ENCODE measurements at regions not wholly inside any gene's neighbourhood (a gene's known extent, or its start where the extent isn't known, plus 50 kb on each side); places are given as distances from the start of the nearest gene placed in this dataset.

- H3K27me3 ChIP-seq = no peaks in the 10 kb centered on the region
- no peaks in the 10 kb centered on the region for H3K36me3 ChIP-seq
- intact Hi-C loops (cut with DNase I; ENCODE audit: low total_unique reads) = no loop called here
- no peak for DNase-seq
- no peaks in the 10 kb centered on the region for H3K9me3 ChIP-seq
- TF ChIP-seq CTCF (IDR thresholded peaks at IDR 0.05) = no peak
- TF ChIP-seq POLR2A (IDR thresholded peaks at IDR 0.05) = no peak
- H3K4me1 ChIP-seq = no peaks in the 10 kb centered on the region
- H3K4me3 ChIP-seq = no peak overlapping the region
- H3K27ac ChIP-seq = no peak overlapping the region
Measured at GRCh38 chr13:110012102-110012739, 225.8 kb upstream of the IRS2 start.

GRCh38 chr13:110010404-110011138 is 224.2 kb upstream of the IRS2 start:
- Histone ChIP-seq H3K4me1 (no peaks in the 10 kb centered on the region), H3K4me3 (no peak overlapping the region), H3K9me3 (no peaks in the 10 kb centered on the region), H3K27me3 (no peaks in the 10 kb centered on the region), H3K27ac (no peak overlapping the region), H3K36me3 (no peaks in the 10 kb centered on the region)
- intact Hi-C loops (cut with DNase I; ENCODE audit: low total_unique reads) = no loop called here
- TF ChIP-seq CTCF (IDR thresholded peaks at IDR 0.05) = no peak
- no peak for TF ChIP-seq POLR2A (IDR thresholded peaks at IDR 0.05)
- no peak for DNase-seq

- no peak for DNase-seq
- H3K27me3 ChIP-seq = no peaks in the 10 kb centered on the region
- H3K4me3 ChIP-seq = no peak overlapping the region
- no peaks in the 10 kb centered on the region for H3K9me3 ChIP-seq
- no peak for TF ChIP-seq CTCF (IDR thresholded peaks at IDR 0.05)
- H3K27ac ChIP-seq = no peak overlapping the region
- H3K4me1 ChIP-seq = no peaks in the 10 kb centered on the region
- no peaks in the 10 kb centered on the region for H3K36me3 ChIP-seq
- intact Hi-C loops (cut with DNase I; ENCODE audit: low total_unique reads) = no loop called here
Measured at GRCh38 chr13:110008816-110009215, 222.4 kb upstream of the IRS2 start.

GRCh38 chr13:110006304-110006703 is 219.9 kb upstream of the IRS2 start:
- intact Hi-C loops (cut with DNase I; ENCODE audit: low total_unique reads) = no loop called here
- Histone ChIP-seq H3K4me3 (no peak overlapping the region), H3K36me3 (no peaks in the 10 kb centered on the region), H3K9me3 (no peaks in the 10 kb centered on the region), H3K27me3 (no peaks in the 10 kb centered on the region), H3K4me1 (no peaks in the 10 kb centered on the region), H3K27ac (no peak overlapping the region)
- peak; percentile 27 to 35 for DNase-seq
- TF ChIP-seq CTCF (IDR thresholded peaks at IDR 0.05) (no peak), POLR2A (IDR thresholded peaks at IDR 0.05) (no peak)

- no peak for DNase-seq
- H3K9me3 ChIP-seq = no peaks in the 10 kb centered on the region
- intact Hi-C loops (cut with DNase I; ENCODE audit: low total_unique reads) = no loop called here
- no peaks in the 10 kb centered on the region for H3K27me3 ChIP-seq
- H3K27ac ChIP-seq = no peak overlapping the region
- H3K4me1 ChIP-seq = no peaks in the 10 kb centered on the region
- TF ChIP-seq POLR2A (IDR thresholded peaks at IDR 0.05) (no peak), CTCF (IDR thresholded peaks at IDR 0.05) (no peak)
- H3K36me3 ChIP-seq = no peaks in the 10 kb centered on the region
- no peak overlapping the region for H3K4me3 ChIP-seq
Measured at GRCh38 chr13:110005563-110005962, 219.2 kb upstream of the IRS2 start.

Data from uterus (tissue), 3 donors.